Liver (tissue), 3 donors: ENCODE measurements at regions not wholly inside any gene's neighbourhood (a gene's known extent, or its start where the extent isn't known, plus 50 kb on each side); places are given as distances from the start of the nearest gene placed in this dataset.

Source experiments
- EGR1 ChIP-seq, 2 donors: IDR thresholded peaks; 2 replicates each; pipeline ENCODE4 v1.6.1; 2016 to 2018; ENCODE audit warnings: antibody characterized with exemption in 2 of 2, low read depth in 2 of 2
- FOXA1 ChIP-seq: IDR thresholded peaks from 2 replicates; pipeline ENCODE4 v1.6.1; 2016; ENCODE audit warnings: antibody characterized with exemption
- GABPA ChIP-seq, 2 donors: IDR thresholded peaks in 1 of 2; conservative IDR thresholded peaks in 1 of 2; 2 replicates each; pipeline ENCODE4 v1.6.1; 2016; ENCODE audit warnings: antibody characterized with exemption in 2 of 2, mild to moderate bottlenecking in 1 of 2, moderate library complexity in 1 of 2
- JUND ChIP-seq, 2 donors: IDR thresholded peaks; 2 replicates each; pipeline ENCODE4 v1.6.1; 2016; ENCODE audit warnings: antibody characterized with exemption in 2 of 2
- RAD21 ChIP-seq, 2 donors: IDR thresholded peaks; 2 replicates each; pipeline ENCODE4 v1.6.1; 2016; ENCODE audit warnings: antibody characterized with exemption in 2 of 2, mild to moderate bottlenecking in 2 of 2
- RXRA ChIP-seq, 2 donors: IDR thresholded peaks; 2 replicates each; pipeline ENCODE4 v1.6.1; 2017 to 2018; ENCODE audit warnings: antibody characterized with exemption in 2 of 2, mild to moderate bottlenecking in 1 of 2
- SP1 ChIP-seq: IDR thresholded peaks from 2 replicates; pipeline ENCODE4 v1.6.1; 2018; ENCODE audit warnings: antibody characterized with exemption, mild to moderate bottlenecking
- TAF1 ChIP-seq: conservative IDR thresholded peaks from 2 replicates; pipeline ENCODE4 v1.6.1; 2016; ENCODE audit warnings: antibody characterized with exemption, mild to moderate bottlenecking
- YY1 ChIP-seq: IDR thresholded peaks from 2 replicates; pipeline ENCODE4 v1.6.1; 2016; ENCODE audit warnings: antibody characterized with exemption, mild to moderate bottlenecking
- TF ChIP-seq, protein P1 (sequence below): fragments of 150-350 bp; IDR thresholded peaks from 2 replicates; pipeline ENCODE4 v1.5.1; 2017; ENCODE audit warnings: improper control_type of control experiment, low read depth, low read length; ENCODE audit not compliant: missing input control
- TF ChIP-seq, protein P2 (sequence below): IDR thresholded peaks from 2 replicates; pipeline ENCODE4 v1.6.1; 2016; ENCODE audit warnings: antibody characterized with exemption, mild to moderate bottlenecking
- TF ChIP-seq, protein P3 (sequence below): IDR thresholded peaks from 2 replicates; pipeline ENCODE4 v1.6.1; 2016; ENCODE audit warnings: antibody characterized with exemption
- TF ChIP-seq, protein P4 (sequence below): IDR thresholded peaks from 2 replicates; pipeline ENCODE4 v1.6.1; 2016; ENCODE audit warnings: antibody characterized with exemption
- donor health status: healthy.
- donor health status: healthy.

DNA sequence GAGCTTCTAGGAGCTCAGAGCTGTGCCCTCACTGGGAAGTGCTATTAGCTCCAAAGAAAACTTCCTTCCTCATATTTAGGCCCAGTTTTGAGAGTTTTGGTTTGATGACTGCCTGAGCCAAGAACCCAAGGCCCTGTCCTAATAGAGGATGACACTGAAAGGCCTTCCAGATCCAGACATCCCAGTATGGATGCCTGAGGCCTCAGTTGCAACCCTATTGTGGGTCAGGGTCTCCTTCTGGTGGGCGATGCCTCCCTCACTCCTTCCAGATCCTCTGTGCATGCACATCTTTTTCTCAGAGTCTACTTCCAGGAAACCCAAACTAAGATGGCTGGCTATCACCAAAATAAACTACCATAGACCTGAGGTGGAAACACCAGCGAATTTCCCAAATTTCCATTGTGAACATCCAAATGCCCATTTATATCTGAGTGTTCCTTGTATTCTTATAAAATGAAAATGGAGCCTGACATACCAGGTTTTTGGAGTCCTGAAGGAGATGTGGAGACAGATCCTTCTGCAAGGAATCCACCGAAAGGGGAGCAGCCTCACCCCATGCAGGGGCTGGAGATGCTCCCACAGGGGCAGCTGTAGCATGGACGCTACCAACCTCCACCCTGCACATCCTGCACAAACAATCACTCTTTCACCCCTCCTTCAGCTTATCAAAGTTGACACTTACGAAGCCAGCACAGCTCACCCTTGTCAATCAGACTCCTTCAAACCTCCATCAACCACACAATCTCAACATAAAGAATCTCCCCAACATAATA, 61.1 kb downstream of the GGTLC2 start:
- no peak for TF ChIP-seq YY1
- no peak for TF ChIP-seq RAD21 (IDR thresholded peaks at IDR 0.05)
- TF ChIP-seq, protein P1, sequence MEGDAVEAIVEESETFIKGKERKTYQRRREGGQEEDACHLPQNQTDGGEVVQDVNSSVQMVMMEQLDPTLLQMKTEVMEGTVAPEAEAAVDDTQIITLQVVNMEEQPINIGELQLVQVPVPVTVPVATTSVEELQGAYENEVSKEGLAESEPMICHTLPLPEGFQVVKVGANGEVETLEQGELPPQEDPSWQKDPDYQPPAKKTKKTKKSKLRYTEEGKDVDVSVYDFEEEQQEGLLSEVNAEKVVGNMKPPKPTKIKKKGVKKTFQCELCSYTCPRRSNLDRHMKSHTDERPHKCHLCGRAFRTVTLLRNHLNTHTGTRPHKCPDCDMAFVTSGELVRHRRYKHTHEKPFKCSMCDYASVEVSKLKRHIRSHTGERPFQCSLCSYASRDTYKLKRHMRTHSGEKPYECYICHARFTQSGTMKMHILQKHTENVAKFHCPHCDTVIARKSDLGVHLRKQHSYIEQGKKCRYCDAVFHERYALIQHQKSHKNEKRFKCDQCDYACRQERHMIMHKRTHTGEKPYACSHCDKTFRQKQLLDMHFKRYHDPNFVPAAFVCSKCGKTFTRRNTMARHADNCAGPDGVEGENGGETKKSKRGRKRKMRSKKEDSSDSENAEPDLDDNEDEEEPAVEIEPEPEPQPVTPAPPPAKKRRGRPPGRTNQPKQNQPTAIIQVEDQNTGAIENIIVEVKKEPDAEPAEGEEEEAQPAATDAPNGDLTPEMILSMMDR, result no peak
- no peak for TF ChIP-seq EGR1 (IDR thresholded peaks at IDR 0.05; ENCODE audit: low read depth in 2 of 2)
- no peak for TF ChIP-seq FOXA1
- TF ChIP-seq SP1, result no peak
- TF ChIP-seq JUND (IDR thresholded peaks at IDR 0.05), result no peak
- TF ChIP-seq GABPA (IDR thresholded peaks at IDR 0.05 in 1 of 2, conservative IDR thresholded peaks at IDR 0.05 in 1 of 2), result no peak
- TF ChIP-seq, protein P2, sequence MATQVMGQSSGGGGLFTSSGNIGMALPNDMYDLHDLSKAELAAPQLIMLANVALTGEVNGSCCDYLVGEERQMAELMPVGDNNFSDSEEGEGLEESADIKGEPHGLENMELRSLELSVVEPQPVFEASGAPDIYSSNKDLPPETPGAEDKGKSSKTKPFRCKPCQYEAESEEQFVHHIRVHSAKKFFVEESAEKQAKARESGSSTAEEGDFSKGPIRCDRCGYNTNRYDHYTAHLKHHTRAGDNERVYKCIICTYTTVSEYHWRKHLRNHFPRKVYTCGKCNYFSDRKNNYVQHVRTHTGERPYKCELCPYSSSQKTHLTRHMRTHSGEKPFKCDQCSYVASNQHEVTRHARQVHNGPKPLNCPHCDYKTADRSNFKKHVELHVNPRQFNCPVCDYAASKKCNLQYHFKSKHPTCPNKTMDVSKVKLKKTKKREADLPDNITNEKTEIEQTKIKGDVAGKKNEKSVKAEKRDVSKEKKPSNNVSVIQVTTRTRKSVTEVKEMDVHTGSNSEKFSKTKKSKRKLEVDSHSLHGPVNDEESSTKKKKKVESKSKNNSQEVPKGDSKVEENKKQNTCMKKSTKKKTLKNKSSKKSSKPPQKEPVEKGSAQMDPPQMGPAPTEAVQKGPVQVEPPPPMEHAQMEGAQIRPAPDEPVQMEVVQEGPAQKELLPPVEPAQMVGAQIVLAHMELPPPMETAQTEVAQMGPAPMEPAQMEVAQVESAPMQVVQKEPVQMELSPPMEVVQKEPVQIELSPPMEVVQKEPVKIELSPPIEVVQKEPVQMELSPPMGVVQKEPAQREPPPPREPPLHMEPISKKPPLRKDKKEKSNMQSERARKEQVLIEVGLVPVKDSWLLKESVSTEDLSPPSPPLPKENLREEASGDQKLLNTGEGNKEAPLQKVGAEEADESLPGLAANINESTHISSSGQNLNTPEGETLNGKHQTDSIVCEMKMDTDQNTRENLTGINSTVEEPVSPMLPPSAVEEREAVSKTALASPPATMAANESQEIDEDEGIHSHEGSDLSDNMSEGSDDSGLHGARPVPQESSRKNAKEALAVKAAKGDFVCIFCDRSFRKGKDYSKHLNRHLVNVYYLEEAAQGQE, result no peak
- TF ChIP-seq, protein P3, sequence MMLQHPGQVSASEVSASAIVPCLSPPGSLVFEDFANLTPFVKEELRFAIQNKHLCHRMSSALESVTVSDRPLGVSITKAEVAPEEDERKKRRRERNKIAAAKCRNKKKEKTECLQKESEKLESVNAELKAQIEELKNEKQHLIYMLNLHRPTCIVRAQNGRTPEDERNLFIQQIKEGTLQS, result no peak
- TF ChIP-seq, protein P4, sequence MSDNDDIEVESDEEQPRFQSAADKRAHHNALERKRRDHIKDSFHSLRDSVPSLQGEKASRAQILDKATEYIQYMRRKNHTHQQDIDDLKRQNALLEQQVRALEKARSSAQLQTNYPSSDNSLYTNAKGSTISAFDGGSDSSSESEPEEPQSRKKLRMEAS, result no peak
- TF ChIP-seq TAF1, result no peak
- TF ChIP-seq RXRA (IDR thresholded peaks at IDR 0.05), result no peak
